ENCODE measurements at regions not wholly inside any gene's neighbourhood (a gene's known extent, or its start where the extent isn't known, plus 50 kb on each side); places are given as distances from the start of the nearest gene placed in this dataset.
A peak's percentile ranks its signal among the peaks of the same experiment; 100 is the strongest.
"Not testable (repeated sequence)": the region's sequence is repeated elsewhere in the genome, so short reads cannot be mapped to it uniquely, and the experiment has no call there.

- in situ Hi-C loops (cut with MboI; ENCODE audit: low pct_unique_long_range_greater_than_20kb in 2 of 9, low sequenced_read_pairs in 9 of 9, unreplicated experiment in 9 of 9) = no loop called here
- peak in 1 of 8 experiments; percentile 65 for ATAC-seq (replicated peaks in 6 of 8)
- Histone ChIP-seq H3K4me1 (replicated peaks in 1 of 2) (no peaks in the 10 kb centered on the region), H3K4me3 (no peak overlapping the region), H3K27ac (no peak overlapping the region)
These were observed 318.3 kb upstream of the SGCG start for GRCh38 chr13:22862478-22862877.

GRCh38 chr13:22866221-22866620, 314.6 kb upstream of the SGCG start:
- no peak for ATAC-seq (replicated peaks in 6 of 8)
- in situ Hi-C loops (cut with MboI; ENCODE audit: low pct_unique_long_range_greater_than_20kb in 2 of 9, low sequenced_read_pairs in 9 of 9, unreplicated experiment in 9 of 9) = no loop called here
- H3K4me3 ChIP-seq = no peak overlapping the region
- 28 to 100% (median 91%) methylated on average over 2 to 9 of the region's 9 CpGs for WGBS, 10 experiments
- H3K27ac ChIP-seq = no peak overlapping the region
- H3K4me1 ChIP-seq (replicated peaks in 1 of 2) = no peaks in the 10 kb centered on the region

GRCh38 chr13:22871231-22871630, 309.5 kb upstream of the SGCG start:
- Histone ChIP-seq H3K4me3 (no peak overlapping the region), H3K27ac (no peak overlapping the region), H3K4me1 (replicated peaks in 1 of 2) (no peaks in the 10 kb centered on the region)
- ATAC-seq (replicated peaks in 6 of 8) = peak in 3 of 8 experiments; percentile 16 to 84 (median 79)
- WGBS, 10 experiments = 0 to 100% (median 50%) methylated on average over 1 to 2 of the region's 2 CpGs; no CpG with 5 or more reads in 5 of the 10 experiments
- in situ Hi-C loops (cut with MboI; ENCODE audit: low pct_unique_long_range_greater_than_20kb in 2 of 9, low sequenced_read_pairs in 9 of 9, unreplicated experiment in 9 of 9) = no loop called here

GRCh38 chr13:22874839-22875238, 305.9 kb upstream of the SGCG start:
- H3K4me3 ChIP-seq = no peak overlapping the region
- peaks cover 0 to 3% of the 10 kb centered on the region in 2 donors for H3K4me1 ChIP-seq (replicated peaks in 1 of 2)
- H3K27ac ChIP-seq = no peak overlapping the region
- in situ Hi-C loops (cut with MboI; ENCODE audit: low pct_unique_long_range_greater_than_20kb in 2 of 9, low sequenced_read_pairs in 9 of 9, unreplicated experiment in 9 of 9) = no loop called here
- ATAC-seq (replicated peaks in 6 of 8) = no peak
- WGBS, 10 experiments = 22 to 100% (median 69%) methylated on average over 1 of the region's 1 CpG; no CpG with 5 or more reads in 2 of the 10 experiments

- in situ Hi-C loops (cut with MboI; ENCODE audit: low pct_unique_long_range_greater_than_20kb in 2 of 9, low sequenced_read_pairs in 9 of 9, unreplicated experiment in 9 of 9) = no loop called here
- 29 to 97% (median 84%) methylated on average over 3 to 4 of the region's 4 CpGs; no CpG with 5 or more reads in 1 of the 10 experiments for WGBS, 10 experiments
- Histone ChIP-seq H3K27ac (no peak overlapping the region), H3K4me3 (no peak overlapping the region), H3K4me1 (replicated peaks in 1 of 2) (peaks cover 10 to 19% of the 10 kb centered on the region in 2 donors)
- ATAC-seq (replicated peaks in 6 of 8) = no peak
These were observed 303.4 kb upstream of the SGCG start for GRCh38 chr13:22877421-22877820.

- Histone ChIP-seq H3K4me3 (peak overlapping the region in 3 of 5 donors; percentile 0 to 3 (median 1)), H3K4me1 (replicated peaks in 1 of 2) (peaks cover 16 to 30% of the 10 kb centered on the region in 2 donors), H3K27ac (peak overlapping the region; percentile 59 to 73)
- WGBS, 10 experiments = 13 to 63% (median 42%) methylated on average over 1 to 10 of the region's 10 CpGs
- in situ Hi-C loops (cut with MboI; ENCODE audit: low pct_unique_long_range_greater_than_20kb in 2 of 9, low sequenced_read_pairs in 9 of 9, unreplicated experiment in 9 of 9) = no loop called here
- ATAC-seq (replicated peaks in 6 of 8) = peak in 3 of 8 experiments; percentile 45 to 70 (median 47)
These were observed 299.7 kb upstream of the SGCG start for GRCh38 chr13:22880741-22881720.

- not testable (repeated sequence) for H3K4me3 ChIP-seq
- peak overlapping the region in 1 of 2 donors; percentile 73 for H3K27ac ChIP-seq
These were observed 298.8 kb upstream of the SGCG start for GRCh38 chr13:22881721-22882608.

GRCh38 chr13:22883262-22883840, 297.4 kb upstream of the SGCG start:
- Histone ChIP-seq H3K4me1 (replicated peaks in 1 of 2) (peaks cover 16 to 30% of the 10 kb centered on the region in 2 donors), H3K27ac (peak overlapping the region; percentile 73 to 77), H3K4me3 (peak overlapping the region in 4 of 5 donors; percentile 5 to 37 (median 32))
- 0 to 83% (median 23%) methylated on average over 1 to 7 of the region's 7 CpGs; no CpG with 5 or more reads in 1 of the 10 experiments for WGBS, 10 experiments
- peak in 3 of 8 experiments; percentile 6 to 32 (median 16) for ATAC-seq (replicated peaks in 6 of 8)
- in situ Hi-C loops (cut with MboI; ENCODE audit: low pct_unique_long_range_greater_than_20kb in 2 of 9, low sequenced_read_pairs in 9 of 9, unreplicated experiment in 9 of 9) = no loop called here

More at GRCh38 chr13:22881721-22882608, 298.8 kb upstream of the SGCG start:
- 20 to 73% (median 36%) methylated on average over 1 to 8 of the region's 9 CpGs for WGBS, 10 experiments
- ATAC-seq (replicated peaks in 6 of 8); in situ Hi-C loops (cut with MboI; ENCODE audit: low pct_unique_long_range_greater_than_20kb in 2 of 9, low sequenced_read_pairs in 9 of 9, unreplicated experiment in 9 of 9): not testable (repeated sequence)
- H3K4me1 ChIP-seq (replicated peaks in 1 of 2) = peaks cover 16 to 30% of the 10 kb centered on the region in 2 donors

- WGBS, 10 experiments = 0 to 100% (median 17%) methylated on average over 1 to 8 of the region's 17 CpGs; no CpG with 5 or more reads in 1 of the 10 experiments
- peaks cover 16 to 30% of the 10 kb centered on the region in 2 donors for H3K4me1 ChIP-seq (replicated peaks in 1 of 2)
These were observed 296.8 kb upstream of the SGCG start for GRCh38 chr13:22883956-22884355.

GRCh38 chr13:22886061-22886460, 294.7 kb upstream of the SGCG start:
- peak overlapping the region in 2 of 5 donors; percentile 18 to 32 for H3K4me3 ChIP-seq
- in situ Hi-C loops (cut with MboI; ENCODE audit: low pct_unique_long_range_greater_than_20kb in 2 of 9, low sequenced_read_pairs in 9 of 9, unreplicated experiment in 9 of 9); H3K27ac ChIP-seq; ATAC-seq (replicated peaks in 6 of 8): not testable (repeated sequence)
- H3K4me1 ChIP-seq (replicated peaks in 1 of 2) = peaks cover 15 to 25% of the 10 kb centered on the region in 2 donors
- WGBS, 10 experiments = 49 to 100% (median 65%) methylated on average over 1 to 7 of the region's 8 CpGs; no CpG with 5 or more reads in 6 of the 10 experiments

More at GRCh38 chr13:22883956-22884355, 296.8 kb upstream of the SGCG start:
- in situ Hi-C loops (cut with MboI; ENCODE audit: low pct_unique_long_range_greater_than_20kb in 2 of 9, low sequenced_read_pairs in 9 of 9, unreplicated experiment in 9 of 9) = no loop called here
- H3K27ac ChIP-seq = peak overlapping the region; percentile 73 to 77
- peak overlapping the region; percentile 1 to 37 (median 31) for H3K4me3 ChIP-seq
- ATAC-seq (replicated peaks in 6 of 8) = peak in 5 of 8 experiments; percentile 45 to 91 (median 85)

- H3K4me3 ChIP-seq; H3K4me1 ChIP-seq (replicated peaks in 1 of 2); in situ Hi-C loops (cut with MboI; ENCODE audit: low pct_unique_long_range_greater_than_20kb in 2 of 9, low sequenced_read_pairs in 9 of 9, unreplicated experiment in 9 of 9); H3K27ac ChIP-seq; ATAC-seq (replicated peaks in 6 of 8): not testable (repeated sequence)
- WGBS, 10 experiments = 20 to 100% (median 85%) methylated on average over 1 to 4 of the region's 5 CpGs; no CpG with 5 or more reads in 2 of the 10 experiments
These were observed 291.4 kb upstream of the SGCG start for GRCh38 chr13:22889376-22889775.

GRCh38 chr13:22893204-22893603, 287.6 kb upstream of the SGCG start:
- H3K4me1 ChIP-seq (replicated peaks in 1 of 2) = no peaks in the 10 kb centered on the region
- WGBS, 10 experiments = 10 to 100% (median 100%) methylated on average over 1 to 2 of the region's 4 CpGs; no CpG with 5 or more reads in 7 of the 10 experiments
- H3K4me3 ChIP-seq = no peak overlapping the region
- H3K27ac ChIP-seq = no peak overlapping the region
- ATAC-seq (replicated peaks in 6 of 8) = no peak
- in situ Hi-C loops (cut with MboI; ENCODE audit: low pct_unique_long_range_greater_than_20kb in 2 of 9, low sequenced_read_pairs in 9 of 9, unreplicated experiment in 9 of 9) = no loop called here

All from motor neuron (in vitro differentiated cells).